Forelimb muscle (tissue), 1 donor: ENCODE measurements at regions not wholly inside any gene's neighbourhood (a gene's known extent, or its start where the extent isn't known, plus 50 kb on each side); places are given as distances from the start of the nearest gene placed in this dataset.

ENCODE experiments used
- DNase-seq: peaks from one replicate; pipeline ENCODE4 v3.0.0-alpha.2; 2013; ENCODE audit warnings: low read depth

GRCh38 chr6:23016696-23017095 is 447.3 kb downstream of the HDGFL1 start:
- no peak for DNase-seq

- DNase-seq = no peak
Measured at GRCh38 chr6:23021487-23021886, 452.1 kb downstream of the HDGFL1 start.

- no peak for DNase-seq
Measured at GRCh38 chr6:23027281-23027680, 457.9 kb downstream of the HDGFL1 start.

- DNase-seq = no peak
Measured at GRCh38 chr6:23031986-23032385, 462.6 kb downstream of the HDGFL1 start.

GRCh38 chr6:23034926-23035325 is 465.6 kb downstream of the HDGFL1 start:
- DNase-seq = no peak

- DNase-seq = no peak
Measured at GRCh38 chr6:23036406-23036983, 467.1 kb downstream of the HDGFL1 start.

- DNase-seq = no peak
Measured at GRCh38 chr6:23040899-23041298, 471.5 kb downstream of the HDGFL1 start.

- no peak for DNase-seq
Measured at GRCh38 chr6:23045280-23045679, 475.9 kb downstream of the HDGFL1 start.

GRCh38 chr6:23055523-23055922 is 486.2 kb downstream of the HDGFL1 start:
- DNase-seq = no peak

- no peak for DNase-seq
Measured at GRCh38 chr6:23073821-23074220, 504.5 kb downstream of the HDGFL1 start.

GRCh38 chr6:23077772-23078171 is 508.4 kb downstream of the HDGFL1 start:
- no peak for DNase-seq

- DNase-seq = no peak
Measured at GRCh38 chr6:23081701-23082100, 512.3 kb downstream of the HDGFL1 start.

- no peak for DNase-seq
Measured at GRCh38 chr6:23086100-23086499, 516.7 kb downstream of the HDGFL1 start.

- DNase-seq = no peak
Measured at GRCh38 chr6:23087471-23087870, 518.1 kb downstream of the HDGFL1 start.

GRCh38 chr6:23088761-23089160 is 519.4 kb downstream of the HDGFL1 start:
- DNase-seq = no peak

GRCh38 chr6:23089981-23090380 is 520.6 kb downstream of the HDGFL1 start:
- DNase-seq = no peak

- no peak for DNase-seq
Measured at GRCh38 chr6:23091795-23092194, 522.4 kb downstream of the HDGFL1 start.

GRCh38 chr6:23096876-23097275 is 527.5 kb downstream of the HDGFL1 start:
- no peak for DNase-seq

- peak; percentile 88 for DNase-seq
Measured at GRCh38 chr6:23097566-23097965, 528.2 kb downstream of the HDGFL1 start.

GRCh38 chr6:23106951-23107350 is 537.6 kb downstream of the HDGFL1 start:
- no peak for DNase-seq

- no peak for DNase-seq
Measured at GRCh38 chr6:23111984-23112383, 542.6 kb downstream of the HDGFL1 start.

- no peak for DNase-seq
Measured at GRCh38 chr6:23114812-23115504, 545.6 kb downstream of the HDGFL1 start.

- DNase-seq = no peak
Measured at GRCh38 chr6:23137611-23138010, 568.2 kb downstream of the HDGFL1 start.

- no peak for DNase-seq
Measured at GRCh38 chr6:23140871-23141270, 571.5 kb downstream of the HDGFL1 start.
